HepG2 (cell line): ENCODE measurements at regions not wholly inside any gene's neighbourhood (a gene's known extent, or its start where the extent isn't known, plus 50 kb on each side); places are given as distances from the start of the nearest gene placed in this dataset.

ENCODE experiments used
- ATAC-seq: fragments of 200-7000 bp; cut with Tn5 transposase; 3 replicates; pipeline ENCODE4 v1.9.1; 2020; ENCODE audit warnings: mild to moderate bottlenecking, moderate library complexity
- BruUV-seq: library from RNA; stranded (reverse); fragments of 400-500 nt; replicated peaks from 2 replicates; lab custom pipeline; 2021; lab: Mats Ljungman, UMichigan
- CTCF ChIA-PET: fragments of 300-600 bp; formaldehyde crosslinking; extraction: SDS; loops from one replicate; lab custom pipeline; 2021; ENCODE audit warnings: low total read pairs, inconsistent platforms, low intra/inter-chr PET ratio; lab: Yijun Ruan, JAX
- POLR2A ChIA-PET: fragments of 350-600 bp; sonication (Branson Sonifier 250); formaldehyde crosslinking; loops from one replicate; lab custom pipeline; 2020; ENCODE audit warnings: antibody characterized with exemption, inconsistent platforms; lab: Yijun Ruan, JAX
- DNase-seq: peaks from one replicate; pipeline ENCODE4 v3.0.0-alpha.2; 2015; ENCODE audit warnings: low spot score
- FAIRE-seq: peaks from 3 replicates; lab custom pipeline; 2011; peaks lifted over from hg19 to GRCh38; lab: Jason Lieb, UNC
- H2AFZ ChIP-seq: one replicate; pipeline ENCODE4 v1.6.1; 2011; ENCODE audit warnings: low read length, inconsistent platforms
- H3K27ac ChIP-seq: fragments of 300-600 bp; 3 replicates; pipeline ENCODE4 v1.8.0; 2011; ENCODE audit warnings: mixed run types, mild to moderate bottlenecking, mixed read lengths, low read length, inconsistent platforms; ENCODE audit not compliant: insufficient read depth; ENCODE audit errors: extremely low read length
- H3K27me3 ChIP-seq, 2 experiments: fragments of 200-600 bp in 1 of 2; 2 replicates in 1 of 2; 3 replicates in 1 of 2; pipeline versions ENCODE4 v1.6.0 to v1.8.0; 2011; ENCODE audit warnings: low read length in 2 of 2, mild to moderate bottlenecking in 2 of 2, moderate library complexity in 2 of 2, inconsistent platforms in 1 of 2; ENCODE audit not compliant: insufficient read depth in 2 of 2, control insufficient read depth in 1 of 2
- H3K36me3 ChIP-seq, 2 experiments: fragments of 200-600 bp in 1 of 2; replicated peaks in 1 of 2; 2 replicates in 1 of 2; 3 replicates in 1 of 2; pipeline versions ENCODE4 v1.5.1 to v1.8.0; 2011; ENCODE audit warnings: low read length in 2 of 2, inconsistent platforms in 1 of 2; ENCODE audit not compliant: insufficient read depth in 2 of 2, control insufficient read depth in 1 of 2
- H3K4me1 ChIP-seq: 2 replicates; pipeline ENCODE4 v1.5.1; 2012; ENCODE audit warnings: low read length, inconsistent platforms; ENCODE audit not compliant: insufficient read depth
- H3K4me2 ChIP-seq: 2 replicates; pipeline ENCODE4 v1.6.0; 2011; ENCODE audit warnings: low read depth, low read length, inconsistent platforms
- H3K4me3 ChIP-seq, 3 experiments: fragments of 200-600 bp in 1 of 3; sonication (generic), shearing (Covaris generic) in 1 of 3; replicated peaks in 1 of 3; 2 replicates each; pipeline ENCODE4 v1.5.1; 2011 to 2016; ENCODE audit warnings: low read length in 3 of 3, inconsistent platforms in 2 of 3, low read depth in 2 of 3, mild to moderate bottlenecking in 2 of 3, control low read depth in 1 of 3, mixed read lengths in 1 of 3; ENCODE audit not compliant: insufficient read depth in 1 of 3
- H3K79me2 ChIP-seq: one replicate; pipeline ENCODE4 v1.6.1; 2011; ENCODE audit warnings: low read length, inconsistent platforms; ENCODE audit not compliant: insufficient read depth
- H3K9ac ChIP-seq: 2 replicates; pipeline ENCODE4 v1.6.0; 2011; ENCODE audit warnings: mild to moderate bottlenecking, low read depth, low read length, inconsistent platforms; ENCODE audit not compliant: insufficient read depth
- H3K9me3 ChIP-seq: 2 replicates; pipeline ENCODE4 v1.5.1; 2012; ENCODE audit warnings: mild to moderate bottlenecking, low read length
- H4K20me1 ChIP-seq: 2 replicates; pipeline ENCODE4 v1.6.0; 2011; ENCODE audit warnings: inconsistent platforms, mild to moderate bottlenecking, low read length, moderate library complexity; ENCODE audit not compliant: insufficient read depth
- BRCA1 ChIP-seq: sonication (generic); formaldehyde crosslinking; IDR thresholded peaks from 2 replicates; pipeline ENCODE4 v1.4.0; 2020; ENCODE audit warnings: missing genetic modification reagents
- CEBPG ChIP-seq: IDR thresholded peaks from 2 replicates; pipeline ENCODE4 v1.6.1; 2016
- CHD2 ChIP-seq: IDR thresholded peaks from 2 replicates; pipeline ENCODE4 v1.6.1; 2011; ENCODE audit warnings: low read depth, low read length, improper control_type of control experiment
- ELF1 ChIP-seq: sonication (generic); formaldehyde crosslinking; IDR thresholded peaks from 2 replicates; pipeline ENCODE4 v1.4.0; 2020; ENCODE audit warnings: missing genetic modification reagents
- FOXA3 ChIP-seq: IDR thresholded peaks from 2 replicates; pipeline ENCODE4 v1.6.1; 2016; ENCODE audit warnings: missing genetic modification reagents, missing compliant biosample characterization
- HNRNPLL ChIP-seq: fragments of 200-400 bp; formaldehyde crosslinking; IDR thresholded peaks from 2 replicates; pipeline ENCODE4 v1.6.1; 2017; ENCODE audit warnings: mild to moderate bottlenecking, low read depth, low read length; ENCODE audit not compliant: poor library complexity, severe bottlenecking
- MTA1 ChIP-seq: sonication (generic); formaldehyde crosslinking; IDR thresholded peaks from 2 replicates; pipeline ENCODE4 v1.4.0; 2020; ENCODE audit warnings: missing genetic modification reagents, mild to moderate bottlenecking, borderline replicate concordance
- NFE2 ChIP-seq: sonication (generic); formaldehyde crosslinking; IDR thresholded peaks from 2 replicates; pipeline ENCODE4 v1.4.0; 2020; ENCODE audit warnings: missing genetic modification reagents
- SAP130 ChIP-seq: IDR thresholded peaks from 2 replicates; pipeline ENCODE4 v1.6.1; 2016; ENCODE audit warnings: low read depth
- SMC3 ChIP-seq: IDR thresholded peaks from 2 replicates; pipeline ENCODE4 v1.6.1; 2011; ENCODE audit warnings: low read length, improper control_type of control experiment
- ZFP36 ChIP-seq: fragments of 150-350 bp; IDR thresholded peaks from 2 replicates; pipeline ENCODE4 v1.6.1; 2018; ENCODE audit warnings: borderline replicate concordance, low read length, low read depth; ENCODE audit not compliant: partially characterized antibody
- ZNF138 ChIP-seq: sonication (generic); formaldehyde crosslinking; IDR thresholded peaks from 2 replicates; pipeline ENCODE4 v1.5.0; 2020; ENCODE audit warnings: mild to moderate bottlenecking, low read depth, missing genetic modification reagents
- ZNF143 ChIP-seq: sonication (generic); formaldehyde crosslinking; IDR thresholded peaks from 2 replicates; pipeline ENCODE4 v1.4.0; 2020; ENCODE audit warnings: missing genetic modification reagents
- ZNF205 ChIP-seq: IDR thresholded peaks from 2 replicates; pipeline ENCODE4 v1.6.1; 2018; ENCODE audit warnings: missing biosample characterization, missing genetic modification reagents
- ZNF446 ChIP-seq: sonication (generic); formaldehyde crosslinking; IDR thresholded peaks from 2 replicates; pipeline ENCODE4 v1.5.0; 2020; ENCODE audit warnings: mild to moderate bottlenecking, missing genetic modification reagents
- ZNF547 ChIP-seq: sonication (generic); formaldehyde crosslinking; IDR thresholded peaks from 2 replicates; pipeline ENCODE4 v1.5.1; 2020; ENCODE audit warnings: mild to moderate bottlenecking, missing genetic modification reagents
- ZNF672 ChIP-seq: sonication (generic); formaldehyde crosslinking; IDR thresholded peaks from 2 replicates; pipeline ENCODE4 v1.8.1; 2022; ENCODE audit warnings: missing genetic modification reagents
- ZNF674 ChIP-seq: sonication (generic); formaldehyde crosslinking; IDR thresholded peaks from 2 replicates; pipeline ENCODE4 v1.5.0; 2020; ENCODE audit warnings: low read depth, mild to moderate bottlenecking, missing genetic modification reagents
- ZNF878 ChIP-seq: sonication (generic); formaldehyde crosslinking; IDR thresholded peaks from 2 replicates; pipeline ENCODE4 v1.8.1; 2023; ENCODE audit warnings: mild to moderate bottlenecking, missing genetic modification reagents, moderate library complexity
- WGBS: methylation state at CpG from one replicate; pipeline ENCODE4 v1.1.6; 2017; ENCODE audit warnings: low lambda C conversion rate; 5-methylcytosine and 5-hydroxymethylcytosine counted together
- in situ Hi-C: cut with HindIII; loops from 2 replicates; pipeline ENCODE4 v1.10.0; 2017; ENCODE audit warnings: low pct_unique_long_range_greater_than_20kb; ENCODE audit not compliant: extremely low pct_ligation_motif_present
- intact Hi-C: fragments of 100-400 bp; cut with micrococcal nuclease; formaldehyde crosslinking; loops from one replicate; pipeline ENCODE4 v1.10.0; 2022; ENCODE audit not compliant: unreplicated experiment
- TF ChIP-seq, protein P1 (sequence below): sonication (generic); formaldehyde crosslinking; IDR thresholded peaks from 2 replicates; pipeline ENCODE4 v1.4.0; 2020; ENCODE audit warnings: missing genetic modification reagents
- TF ChIP-seq, protein P2 (sequence below): sonication (generic); formaldehyde crosslinking; IDR thresholded peaks from 2 replicates; pipeline ENCODE4 v1.8.1; 2023; ENCODE audit warnings: mild to moderate bottlenecking, missing genetic modification reagents, borderline replicate concordance
- TF ChIP-seq, protein P3 (sequence below): sonication (generic); formaldehyde crosslinking; IDR thresholded peaks from 2 replicates; pipeline ENCODE4 v1.5.0; 2020; ENCODE audit warnings: missing genetic modification reagents, mild to moderate bottlenecking, borderline replicate concordance

DNA sequence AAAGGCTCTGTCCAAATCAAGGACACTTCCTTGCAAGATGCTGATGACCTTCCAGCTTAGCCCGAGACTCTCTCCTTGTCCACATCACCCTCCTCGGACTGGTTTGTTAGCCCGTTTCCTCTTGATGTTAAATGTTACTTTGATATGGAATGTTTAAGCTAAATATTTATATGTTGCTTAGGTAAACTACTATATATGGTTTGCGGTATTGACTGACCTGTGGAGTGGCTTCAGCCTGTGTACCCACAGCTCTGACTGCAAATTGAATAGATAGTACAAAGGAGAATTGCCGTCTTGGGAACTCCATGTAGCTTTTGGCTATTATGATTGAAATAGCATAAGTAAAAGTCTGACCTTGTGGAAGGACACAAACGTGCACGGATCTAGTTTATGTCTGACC is 422.0 kb downstream of the YTHDC2 start:
- in situ Hi-C loops (no loop called here), intact Hi-C loops (no loop called here)
- Histone ChIP-seq H3K4me3 (no peak overlapping the region), H3K4me1 (no peaks in the 10 kb centered on the region), H3K36me3 (no peaks in the 10 kb centered on the region), H3K9ac (no peak overlapping the region), H3K27me3 (no peaks in the 10 kb centered on the region; a peak in 1 of 5 replicates), H2AFZ (no peak overlapping the region), H3K79me2 (no peaks in the 10 kb centered on the region), H3K9me3 (no peaks in the 10 kb centered on the region), H4K20me1 (no peaks in the 10 kb centered on the region), H3K4me2 (no peak overlapping the region), H3K27ac (no peak overlapping the region)
- FAIRE-seq, result no peak
- ChIA-PET CTCF (no interaction called here), POLR2A (no interaction called here)
- 3% methylated on average over 7 of the region's 7 CpGs for WGBS
- BruUV-seq, result no TSS peak
- DNase-seq, result peak; percentile 23
- ATAC-seq, result peak; percentile 67
- TF ChIP-seq FOXA3 (CRISPR knock-in tag) (peak; percentile 69; the same call in 1 of the 2 replicates), ZNF138 (CRISPR knock-in tag) (no peak), BRCA1 (CRISPR knock-in tag) (no peak), SAP130 (no peak), ZNF878 (no peak), HNRNPLL (no peak), ZNF205 (CRISPR knock-in tag) (no peak), MTA1 (CRISPR knock-in tag) (no peak), CHD2 (no peak), ZFP36 (peak; percentile 81), ZNF547 (CRISPR knock-in tag) (no peak), ZNF674 (no peak), ZNF446 (CRISPR knock-in tag) (no peak), NFE2 (CRISPR knock-in tag) (no peak), ZNF672 (CRISPR knock-in tag) (no peak), ZNF143 (no peak), ELF1 (no peak), CEBPG (CRISPR knock-in tag) (no peak), SMC3 (no peak)
- TF ChIP-seq, protein P1, sequence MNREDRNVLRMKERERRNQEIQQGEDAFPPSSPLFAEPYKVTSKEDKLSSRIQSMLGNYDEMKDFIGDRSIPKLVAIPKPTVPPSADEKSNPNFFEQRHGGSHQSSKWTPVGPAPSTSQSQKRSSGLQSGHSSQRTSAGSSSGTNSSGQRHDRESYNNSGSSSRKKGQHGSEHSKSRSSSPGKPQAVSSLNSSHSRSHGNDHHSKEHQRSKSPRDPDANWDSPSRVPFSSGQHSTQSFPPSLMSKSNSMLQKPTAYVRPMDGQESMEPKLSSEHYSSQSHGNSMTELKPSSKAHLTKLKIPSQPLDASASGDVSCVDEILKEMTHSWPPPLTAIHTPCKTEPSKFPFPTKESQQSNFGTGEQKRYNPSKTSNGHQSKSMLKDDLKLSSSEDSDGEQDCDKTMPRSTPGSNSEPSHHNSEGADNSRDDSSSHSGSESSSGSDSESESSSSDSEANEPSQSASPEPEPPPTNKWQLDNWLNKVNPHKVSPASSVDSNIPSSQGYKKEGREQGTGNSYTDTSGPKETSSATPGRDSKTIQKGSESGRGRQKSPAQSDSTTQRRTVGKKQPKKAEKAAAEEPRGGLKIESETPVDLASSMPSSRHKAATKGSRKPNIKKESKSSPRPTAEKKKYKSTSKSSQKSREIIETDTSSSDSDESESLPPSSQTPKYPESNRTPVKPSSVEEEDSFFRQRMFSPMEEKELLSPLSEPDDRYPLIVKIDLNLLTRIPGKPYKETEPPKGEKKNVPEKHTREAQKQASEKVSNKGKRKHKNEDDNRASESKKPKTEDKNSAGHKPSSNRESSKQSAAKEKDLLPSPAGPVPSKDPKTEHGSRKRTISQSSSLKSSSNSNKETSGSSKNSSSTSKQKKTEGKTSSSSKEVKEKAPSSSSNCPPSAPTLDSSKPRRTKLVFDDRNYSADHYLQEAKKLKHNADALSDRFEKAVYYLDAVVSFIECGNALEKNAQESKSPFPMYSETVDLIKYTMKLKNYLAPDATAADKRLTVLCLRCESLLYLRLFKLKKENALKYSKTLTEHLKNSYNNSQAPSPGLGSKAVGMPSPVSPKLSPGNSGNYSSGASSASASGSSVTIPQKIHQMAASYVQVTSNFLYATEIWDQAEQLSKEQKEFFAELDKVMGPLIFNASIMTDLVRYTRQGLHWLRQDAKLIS (CRISPR knock-in tag), result no peak
- TF ChIP-seq, protein P2, sequence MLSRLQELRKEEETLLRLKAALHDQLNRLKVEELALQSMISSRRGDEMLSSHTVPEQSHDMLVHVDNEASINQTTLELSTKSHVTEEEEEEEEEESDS (CRISPR knock-in tag), result no peak
- TF ChIP-seq, protein P3, sequence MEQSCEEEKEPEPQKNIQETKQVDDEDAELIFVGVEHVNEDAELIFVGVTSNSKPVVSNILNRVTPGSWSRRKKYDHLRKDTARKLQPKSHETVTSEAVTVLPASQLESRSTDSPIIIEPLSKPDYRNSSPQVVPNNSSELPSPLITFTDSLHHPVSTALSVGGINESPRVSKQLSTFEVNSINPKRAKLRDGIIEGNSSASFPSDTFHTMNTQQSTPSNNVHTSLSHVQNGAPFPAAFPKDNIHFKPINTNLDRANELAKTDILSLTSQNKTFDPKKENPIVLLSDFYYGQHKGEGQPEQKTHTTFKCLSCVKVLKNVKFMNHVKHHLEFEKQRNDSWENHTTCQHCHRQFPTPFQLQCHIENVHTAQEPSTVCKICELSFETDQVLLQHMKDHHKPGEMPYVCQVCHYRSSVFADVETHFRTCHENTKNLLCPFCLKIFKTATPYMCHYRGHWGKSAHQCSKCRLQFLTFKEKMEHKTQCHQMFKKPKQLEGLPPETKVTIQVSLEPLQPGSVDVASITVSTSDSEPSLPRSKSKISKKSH (CRISPR knock-in tag), result no peak
